NCI-H460 (cell line): ENCODE measurements at regions not wholly inside any gene's neighbourhood (a gene's known extent, or its start where the extent isn't known, plus 50 kb on each side); places are given as distances from the start of the nearest gene placed in this dataset.
A peak's percentile ranks its signal among the peaks of the same experiment; 100 is the strongest.

Experiments
- DNase-seq: peaks from one replicate; pipeline ENCODE4 v3.0.0-alpha.2; 2016; ENCODE audit warnings: low read depth; ENCODE audit errors: extremely low read depth

GRCh38 chr5:107808671-107809137 is 138.0 kb upstream of the EFNA5 start:
- no peak for DNase-seq

- DNase-seq, result no peak
Observed at GRCh38 chr5:107807431-107807830, 136.7 kb upstream of the EFNA5 start.

GRCh38 chr5:107806705-107807104 is 136.0 kb upstream of the EFNA5 start:
- DNase-seq, result peak; percentile 12

GRCh38 chr5:107806271-107806670 is 135.5 kb upstream of the EFNA5 start:
- no peak for DNase-seq

- DNase-seq, result no peak
Observed at GRCh38 chr5:107805824-107806223, 135.1 kb upstream of the EFNA5 start.

- no peak for DNase-seq
Observed at GRCh38 chr5:107805166-107805565, 134.4 kb upstream of the EFNA5 start.

- DNase-seq, result no peak
Observed at GRCh38 chr5:107803728-107804127, 133.0 kb upstream of the EFNA5 start.

GRCh38 chr5:107801061-107801460 is 130.3 kb upstream of the EFNA5 start:
- DNase-seq, result no peak

- DNase-seq, result no peak
Observed at GRCh38 chr5:107799306-107799705, 128.6 kb upstream of the EFNA5 start.

GRCh38 chr5:107796797-107797196 is 126.1 kb upstream of the EFNA5 start:
- no peak for DNase-seq

GRCh38 chr5:107794741-107795140 is 124.0 kb upstream of the EFNA5 start:
- no peak for DNase-seq

GRCh38 chr5:107792940-107793339 is 122.2 kb upstream of the EFNA5 start:
- no peak for DNase-seq

GRCh38 chr5:107790671-107791070 is 119.9 kb upstream of the EFNA5 start:
- no peak for DNase-seq

- no peak for DNase-seq
Observed at GRCh38 chr5:107786424-107786823, 115.7 kb upstream of the EFNA5 start.

- DNase-seq, result peak; percentile 38
Observed at GRCh38 chr5:107783551-107783950, 112.8 kb upstream of the EFNA5 start.

GRCh38 chr5:107782561-107783169 is 111.9 kb upstream of the EFNA5 start:
- no peak for DNase-seq

- no peak for DNase-seq
Observed at GRCh38 chr5:107781451-107781850, 110.7 kb upstream of the EFNA5 start.

GRCh38 chr5:107779437-107779836 is 108.7 kb upstream of the EFNA5 start:
- no peak for DNase-seq

- no peak for DNase-seq
Observed at GRCh38 chr5:107778647-107779046, 107.9 kb upstream of the EFNA5 start.

GRCh38 chr5:107776922-107777740 is 106.4 kb upstream of the EFNA5 start:
- no peak for DNase-seq

- DNase-seq, result no peak
Observed at GRCh38 chr5:107776506-107776905, 105.8 kb upstream of the EFNA5 start.

- no peak for DNase-seq
Observed at GRCh38 chr5:107774316-107774715, 103.6 kb upstream of the EFNA5 start.
